IPS DF 19.7 (cell line): ENCODE measurements at regions not wholly inside any gene's neighbourhood (a gene's known extent, or its start where the extent isn't known, plus 50 kb on each side); places are given as distances from the start of the nearest gene placed in this dataset.
"Not testable (repeated sequence)": the region's sequence is repeated elsewhere in the genome, so short reads cannot be mapped to it uniquely, and the experiment has no call there.

ENCODE experiments used
- DNase-seq: peaks from one replicate; pipeline ENCODE4 v3.0.0-alpha.2; 2013; ENCODE audit warnings: low read depth, low spot score

GRCh38 chr14:65834812-65835211, 422.3 kb downstream of the FUT8 start:
- DNase-seq = no peak

- no peak for DNase-seq
Observed at GRCh38 chr14:65835501-65835900, 423.0 kb downstream of the FUT8 start.

- DNase-seq = no peak
Observed at GRCh38 chr14:65838565-65838964, 426.0 kb downstream of the FUT8 start.

- no peak for DNase-seq
Observed at GRCh38 chr14:65840118-65840751, 427.7 kb downstream of the FUT8 start.

- DNase-seq = no peak
Observed at GRCh38 chr14:65840786-65841185, 428.3 kb downstream of the FUT8 start.

- DNase-seq = no peak
Observed at GRCh38 chr14:65846196-65846868, 433.8 kb downstream of the FUT8 start.

GRCh38 chr14:65847075-65847847, 434.7 kb downstream of the FUT8 start:
- DNase-seq = no peak

GRCh38 chr14:65847931-65848330, 435.4 kb downstream of the FUT8 start:
- DNase-seq = not testable (repeated sequence)

GRCh38 chr14:65849091-65849490, 436.6 kb downstream of the FUT8 start:
- DNase-seq = no peak

GRCh38 chr14:65849558-65849957, 437.0 kb downstream of the FUT8 start:
- no peak for DNase-seq

GRCh38 chr14:65850429-65851135, 438.1 kb downstream of the FUT8 start:
- no peak for DNase-seq

GRCh38 chr14:65852689-65853088, 440.2 kb downstream of the FUT8 start:
- DNase-seq = no peak

- DNase-seq = no peak
Observed at GRCh38 chr14:65853407-65853955, 441.0 kb downstream of the FUT8 start.

GRCh38 chr14:65854215-65854614, 441.7 kb downstream of the FUT8 start:
- DNase-seq = no peak

- no peak for DNase-seq
Observed at GRCh38 chr14:65860956-65861611, 448.6 kb downstream of the FUT8 start.

- no peak for DNase-seq
Observed at GRCh38 chr14:65864549-65864948, 452.0 kb downstream of the FUT8 start.

- DNase-seq = no peak
Observed at GRCh38 chr14:65864984-65865383, 452.5 kb downstream of the FUT8 start.

- no peak for DNase-seq
Observed at GRCh38 chr14:65866448-65866847, 453.9 kb downstream of the FUT8 start.

GRCh38 chr14:65866886-65867285, 454.4 kb downstream of the FUT8 start:
- no peak for DNase-seq

GRCh38 chr14:65867333-65867732, 454.8 kb downstream of the FUT8 start:
- DNase-seq = no peak

GRCh38 chr14:65872536-65872935, 460.0 kb downstream of the FUT8 start:
- no peak for DNase-seq
